ENCODE measurements at regions not wholly inside any gene's neighbourhood (a gene's known extent, or its start where the extent isn't known, plus 50 kb on each side); places are given as distances from the start of the nearest gene placed in this dataset.

GRCh38 chr18:11316546-11316945, 167.2 kb upstream of the PIEZO2 start:
- DNase-seq (ENCODE audit: low read depth in 2 of 2) = no peak
- no peak overlapping the region for H2AFZ ChIP-seq (ENCODE audit: low read length)
- no peak for TF ChIP-seq EZH2 (IDR thresholded peaks at IDR 0.05; ENCODE audit: low read length, missing control alignments)
- TF ChIP-seq, protein P1, sequence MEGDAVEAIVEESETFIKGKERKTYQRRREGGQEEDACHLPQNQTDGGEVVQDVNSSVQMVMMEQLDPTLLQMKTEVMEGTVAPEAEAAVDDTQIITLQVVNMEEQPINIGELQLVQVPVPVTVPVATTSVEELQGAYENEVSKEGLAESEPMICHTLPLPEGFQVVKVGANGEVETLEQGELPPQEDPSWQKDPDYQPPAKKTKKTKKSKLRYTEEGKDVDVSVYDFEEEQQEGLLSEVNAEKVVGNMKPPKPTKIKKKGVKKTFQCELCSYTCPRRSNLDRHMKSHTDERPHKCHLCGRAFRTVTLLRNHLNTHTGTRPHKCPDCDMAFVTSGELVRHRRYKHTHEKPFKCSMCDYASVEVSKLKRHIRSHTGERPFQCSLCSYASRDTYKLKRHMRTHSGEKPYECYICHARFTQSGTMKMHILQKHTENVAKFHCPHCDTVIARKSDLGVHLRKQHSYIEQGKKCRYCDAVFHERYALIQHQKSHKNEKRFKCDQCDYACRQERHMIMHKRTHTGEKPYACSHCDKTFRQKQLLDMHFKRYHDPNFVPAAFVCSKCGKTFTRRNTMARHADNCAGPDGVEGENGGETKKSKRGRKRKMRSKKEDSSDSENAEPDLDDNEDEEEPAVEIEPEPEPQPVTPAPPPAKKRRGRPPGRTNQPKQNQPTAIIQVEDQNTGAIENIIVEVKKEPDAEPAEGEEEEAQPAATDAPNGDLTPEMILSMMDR (conservative IDR thresholded peaks at IDR 0.05 in 1 of 2, IDR thresholded peaks at IDR 0.05 in 1 of 2; ENCODE audit: low read depth in 1 of 2, low read length in 2 of 2) = no peak
- H3K4me3 ChIP-seq (replicated peaks in 1 of 4; ENCODE audit: control extremely low read depth in 1 of 4, insufficient read depth in 1 of 4, low read depth in 3 of 4, low read length in 4 of 4) = no peak overlapping the region
- H4K20me1 ChIP-seq (ENCODE audit: control insufficient read depth, extremely low read depth, insufficient read depth, low read length) = no peaks in the 10 kb centered on the region
- H3K27me3 ChIP-seq (ENCODE audit: control insufficient read depth, insufficient read depth, low read length) = no peaks in the 10 kb centered on the region
- no peak overlapping the region for H3K27ac ChIP-seq (ENCODE audit: insufficient read depth, low read length)
- no peaks in the 10 kb centered on the region for H3K9me3 ChIP-seq (ENCODE audit: control insufficient read depth, insufficient read depth, low read depth, low read length)
- H3K36me3 ChIP-seq (ENCODE audit: control insufficient read depth, insufficient read depth, low read length) = no peaks in the 10 kb centered on the region
- peak overlapping the region; percentile 25 for H3K4me2 ChIP-seq (ENCODE audit: extremely low read depth, insufficient read depth, low read length)
- no peak overlapping the region for H3K9ac ChIP-seq (ENCODE audit: insufficient read depth, low read length)
- no peaks in the 10 kb centered on the region for H3K79me2 ChIP-seq (ENCODE audit: control insufficient read depth, insufficient read depth, low read length)
- peaks cover 3% of the 10 kb centered on the region for H3K4me1 ChIP-seq (ENCODE audit: control insufficient read depth, extremely low read depth, insufficient read depth, low read length)

- no peaks in the 10 kb centered on the region for H3K27me3 ChIP-seq (ENCODE audit: control insufficient read depth, insufficient read depth, low read length)
- H3K4me3 ChIP-seq (replicated peaks in 1 of 4; ENCODE audit: control extremely low read depth in 1 of 4, insufficient read depth in 1 of 4, low read depth in 3 of 4, low read length in 4 of 4) = no peak overlapping the region
- no peaks in the 10 kb centered on the region for H3K36me3 ChIP-seq (ENCODE audit: control insufficient read depth, insufficient read depth, low read length)
- H3K79me2 ChIP-seq (ENCODE audit: control insufficient read depth, insufficient read depth, low read length) = no peaks in the 10 kb centered on the region
- H3K9me3 ChIP-seq (ENCODE audit: control insufficient read depth, insufficient read depth, low read depth, low read length) = no peaks in the 10 kb centered on the region
- H3K27ac ChIP-seq (ENCODE audit: insufficient read depth, low read length) = no peak overlapping the region
- no peak overlapping the region for H2AFZ ChIP-seq (ENCODE audit: low read length)
- H3K4me2 ChIP-seq (ENCODE audit: extremely low read depth, insufficient read depth, low read length) = no peak overlapping the region
- H3K4me1 ChIP-seq (ENCODE audit: control insufficient read depth, extremely low read depth, insufficient read depth, low read length) = no peaks in the 10 kb centered on the region
- no peak overlapping the region for H3K9ac ChIP-seq (ENCODE audit: insufficient read depth, low read length)
- no peaks in the 10 kb centered on the region for H4K20me1 ChIP-seq (ENCODE audit: control insufficient read depth, extremely low read depth, insufficient read depth, low read length)
- DNase-seq (ENCODE audit: low read depth in 2 of 2) = peak in 1 of 2 donors; percentile 62
- TF ChIP-seq, protein P1 (conservative IDR thresholded peaks at IDR 0.05 in 1 of 2, IDR thresholded peaks at IDR 0.05 in 1 of 2; ENCODE audit: low read depth in 1 of 2, low read length in 2 of 2) = peak; percentile 71 to 92
- TF ChIP-seq EZH2 (IDR thresholded peaks at IDR 0.05; ENCODE audit: low read length, missing control alignments) = no peak
Observed at GRCh38 chr18:11310476-11311086, 161.2 kb upstream of the PIEZO2 start.

DNA sequence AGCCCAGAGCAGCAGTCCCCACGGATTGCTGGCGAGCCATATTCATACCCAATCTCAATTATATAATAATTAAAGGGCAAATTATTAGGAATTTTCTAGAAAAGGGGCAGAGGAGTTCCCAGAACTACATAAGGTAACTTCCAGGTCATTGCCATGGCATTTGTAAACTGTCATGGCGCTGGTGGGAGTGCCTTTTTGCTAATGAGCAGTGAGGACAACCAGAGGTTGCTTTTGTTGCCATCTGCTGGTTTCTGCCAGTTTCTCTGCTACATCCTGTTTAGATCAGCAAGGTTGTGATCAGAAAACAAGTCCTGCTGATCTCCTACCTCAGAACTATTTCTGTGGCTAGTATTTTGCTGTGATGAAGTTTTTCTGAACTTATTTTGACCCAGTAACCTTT, 159.8 kb upstream of the PIEZO2 start:
- Histone ChIP-seq H3K9me3 (ENCODE audit: control insufficient read depth, insufficient read depth, low read depth, low read length) (no peaks in the 10 kb centered on the region), H3K36me3 (ENCODE audit: control insufficient read depth, insufficient read depth, low read length) (no peaks in the 10 kb centered on the region), H3K27ac (ENCODE audit: insufficient read depth, low read length) (no peak overlapping the region), H3K27me3 (ENCODE audit: control insufficient read depth, insufficient read depth, low read length) (no peaks in the 10 kb centered on the region), H4K20me1 (ENCODE audit: control insufficient read depth, extremely low read depth, insufficient read depth, low read length) (no peaks in the 10 kb centered on the region), H3K4me2 (ENCODE audit: extremely low read depth, insufficient read depth, low read length) (no peak overlapping the region), H3K9ac (ENCODE audit: insufficient read depth, low read length) (no peak overlapping the region), H2AFZ (ENCODE audit: low read length) (no peak overlapping the region), H3K4me3 (replicated peaks in 1 of 4; ENCODE audit: control extremely low read depth in 1 of 4, insufficient read depth in 1 of 4, low read depth in 3 of 4, low read length in 4 of 4) (no peak overlapping the region), H3K79me2 (ENCODE audit: control insufficient read depth, insufficient read depth, low read length) (no peaks in the 10 kb centered on the region), H3K4me1 (ENCODE audit: control insufficient read depth, extremely low read depth, insufficient read depth, low read length) (no peaks in the 10 kb centered on the region)
- TF ChIP-seq, protein P1 (conservative IDR thresholded peaks at IDR 0.05 in 1 of 2, IDR thresholded peaks at IDR 0.05 in 1 of 2; ENCODE audit: low read depth in 1 of 2, low read length in 2 of 2) = peak in 1 of 2 donors; percentile 11
- no peak for TF ChIP-seq EZH2 (IDR thresholded peaks at IDR 0.05; ENCODE audit: low read length, missing control alignments)
- peak in 1 of 2 donors; percentile 24 for DNase-seq (ENCODE audit: low read depth in 2 of 2)
